ENCODE measurements at regions not wholly inside any gene's neighbourhood (a gene's known extent, or its start where the extent isn't known, plus 50 kb on each side); places are given as distances from the start of the nearest gene placed in this dataset.

DNA sequence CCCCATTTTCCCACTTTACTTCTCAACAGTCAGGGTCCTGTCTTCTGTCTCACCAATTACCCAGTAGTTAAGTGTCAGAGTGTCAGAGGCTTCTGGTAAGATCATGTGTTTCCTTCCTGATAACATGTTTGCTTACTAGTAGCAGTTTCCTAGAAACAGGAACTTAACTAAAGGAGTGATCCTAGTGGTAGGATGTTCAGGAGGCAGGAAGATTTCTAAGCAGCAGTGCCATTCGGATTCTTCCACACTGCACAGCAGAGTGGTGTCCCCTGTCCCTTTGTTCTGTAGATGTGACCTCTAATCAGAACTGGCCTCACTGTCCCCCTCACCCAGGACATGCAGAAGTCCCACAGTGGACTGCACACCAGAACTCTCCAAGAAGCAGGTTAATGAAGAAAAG, 221.8 kb upstream of the OSR1 start:
- DNase-seq: no peak

DNA sequence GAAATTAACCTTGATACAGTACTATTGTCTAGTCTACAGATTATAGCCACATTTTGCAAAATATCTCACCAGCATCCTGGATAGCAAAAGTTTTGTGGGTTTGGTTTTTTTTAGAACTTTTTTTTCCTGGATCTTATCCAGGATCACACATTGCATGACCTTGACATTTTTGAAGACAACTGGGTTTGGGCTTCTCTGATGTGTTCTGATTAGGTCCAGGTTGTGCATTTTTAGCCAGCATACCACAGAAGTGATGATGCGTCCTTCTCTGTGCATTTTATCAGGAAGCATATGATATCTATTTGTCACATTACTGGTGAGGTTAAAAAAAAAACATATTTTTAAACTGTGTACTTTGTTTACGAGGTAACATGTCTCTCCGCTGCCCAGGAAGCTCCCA, 221.0 kb upstream of the OSR1 start:
- no peak for DNase-seq

DNA sequence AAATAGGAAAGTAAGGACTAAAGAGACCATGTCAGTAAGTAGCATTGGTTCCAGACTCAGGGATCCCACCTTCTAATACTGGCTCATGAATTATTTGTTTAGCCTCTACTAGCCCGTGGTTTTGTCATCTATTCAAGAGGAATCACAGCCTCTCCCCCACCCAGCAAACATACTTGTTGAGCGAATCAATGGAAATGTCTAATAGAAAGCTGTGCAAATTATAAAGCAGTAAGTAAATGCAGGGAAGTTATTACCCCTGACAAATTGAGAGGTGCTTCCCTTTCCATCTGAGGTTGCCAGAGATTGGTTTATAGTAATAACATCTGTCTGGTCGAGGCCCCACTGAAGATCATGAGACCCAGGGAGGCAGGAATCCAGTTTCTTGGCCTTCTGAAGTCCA, 219.3 kb upstream of the OSR1 start:
- DNase-seq: no peak

DNA sequence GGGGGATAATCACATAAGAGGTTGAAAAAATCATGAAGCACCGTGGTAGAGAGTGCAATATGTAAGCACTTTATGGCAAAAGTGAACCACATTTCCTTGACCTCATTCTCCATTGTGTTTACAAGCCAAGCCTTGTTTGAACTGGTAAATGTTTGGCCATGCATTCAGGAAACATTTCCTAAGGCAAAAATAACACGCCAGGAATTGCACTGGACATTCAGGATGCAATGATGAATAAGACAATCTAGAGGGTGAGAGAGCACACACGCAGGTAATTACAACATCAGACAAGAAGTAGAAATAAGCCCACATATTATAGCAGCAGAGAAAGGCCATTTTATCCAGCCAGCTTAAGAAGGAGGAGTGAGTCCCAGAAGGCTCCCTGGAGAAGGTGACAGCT, 218.0 kb upstream of the OSR1 start:
- no peak for DNase-seq

DNA sequence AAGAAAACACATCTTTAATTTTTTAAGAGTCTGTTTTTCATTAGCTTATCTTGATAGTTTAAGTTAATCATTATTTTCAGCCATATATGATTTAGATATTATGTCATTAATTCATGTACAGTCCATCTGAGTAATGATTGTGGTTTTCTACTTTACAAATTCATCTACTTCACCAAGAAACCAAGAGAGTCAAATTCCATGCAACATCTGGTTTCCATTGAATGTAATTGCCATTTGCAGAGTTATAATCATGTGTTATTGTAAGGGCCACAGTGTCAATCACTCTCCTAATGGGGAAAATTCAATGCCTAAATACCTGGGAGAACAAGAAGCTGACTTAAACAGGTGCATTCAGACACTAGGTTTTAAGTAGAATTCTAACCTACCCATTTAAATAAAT, 217.2 kb upstream of the OSR1 start:
- DNase-seq: no peak

DNA sequence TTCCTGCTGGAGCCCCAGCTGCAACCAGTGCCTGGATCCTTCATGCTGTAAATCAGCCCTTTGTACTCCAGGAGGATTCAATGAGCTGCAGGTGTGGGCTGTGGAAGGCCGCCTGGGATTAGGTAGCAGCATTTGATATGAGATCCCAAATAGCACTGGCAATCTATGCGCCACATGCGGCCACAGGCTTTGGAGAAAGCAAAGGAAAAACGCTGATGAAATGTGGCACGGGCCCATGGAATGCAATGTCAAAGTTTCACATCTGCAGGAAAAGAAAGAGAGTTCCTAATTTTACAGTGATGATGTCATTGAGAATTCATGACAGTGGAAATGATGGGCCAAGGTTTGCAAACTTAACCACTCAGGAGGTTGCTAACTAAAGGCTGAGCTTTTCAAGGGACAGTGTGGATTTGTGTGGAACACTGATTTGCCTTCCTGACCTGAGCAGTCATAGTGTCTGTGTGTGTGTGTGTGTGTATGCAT, 216.4 kb upstream of the OSR1 start:
- DNase-seq: no peak

DNA sequence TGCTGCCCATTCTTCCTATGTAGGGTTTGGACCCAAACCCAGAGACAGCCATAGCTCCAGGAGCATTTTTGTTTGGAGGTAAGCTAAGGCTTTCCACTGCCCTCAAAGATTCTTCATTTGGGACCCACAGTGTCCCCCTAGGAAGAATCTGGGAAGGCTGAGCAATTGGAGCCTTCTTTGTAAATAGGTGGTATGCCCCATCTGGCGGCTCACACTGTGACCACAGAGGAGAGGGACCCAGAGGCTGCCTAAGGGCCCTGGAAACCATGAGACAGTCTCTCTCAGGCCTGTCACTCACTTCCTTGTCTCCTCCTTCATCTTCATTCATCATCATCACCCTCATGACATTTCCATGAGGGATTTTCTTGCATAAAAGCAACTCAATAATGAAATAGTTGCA, 215.4 kb upstream of the OSR1 start:
- DNase-seq: no peak

DNA sequence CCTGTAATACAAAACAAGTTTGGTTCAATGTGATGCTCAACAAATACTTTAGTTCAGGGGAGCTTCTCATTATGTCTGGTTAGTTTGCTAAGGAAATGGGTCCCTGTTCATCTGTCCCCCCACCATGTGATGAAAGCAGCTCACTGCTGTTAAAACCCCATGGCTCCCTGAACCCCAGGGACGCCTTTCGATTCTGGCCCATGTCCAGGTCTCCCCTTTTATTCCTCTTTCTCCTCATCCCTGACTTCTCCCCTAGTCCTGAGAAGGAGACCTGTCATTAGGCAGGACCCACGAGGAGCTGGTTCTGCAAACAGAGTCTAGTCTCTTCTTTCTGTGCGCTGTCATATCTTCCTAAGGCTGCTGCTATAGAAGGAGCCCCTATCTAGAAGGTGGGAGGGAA, 213.3 kb upstream of the OSR1 start:
- no peak for DNase-seq

DNA sequence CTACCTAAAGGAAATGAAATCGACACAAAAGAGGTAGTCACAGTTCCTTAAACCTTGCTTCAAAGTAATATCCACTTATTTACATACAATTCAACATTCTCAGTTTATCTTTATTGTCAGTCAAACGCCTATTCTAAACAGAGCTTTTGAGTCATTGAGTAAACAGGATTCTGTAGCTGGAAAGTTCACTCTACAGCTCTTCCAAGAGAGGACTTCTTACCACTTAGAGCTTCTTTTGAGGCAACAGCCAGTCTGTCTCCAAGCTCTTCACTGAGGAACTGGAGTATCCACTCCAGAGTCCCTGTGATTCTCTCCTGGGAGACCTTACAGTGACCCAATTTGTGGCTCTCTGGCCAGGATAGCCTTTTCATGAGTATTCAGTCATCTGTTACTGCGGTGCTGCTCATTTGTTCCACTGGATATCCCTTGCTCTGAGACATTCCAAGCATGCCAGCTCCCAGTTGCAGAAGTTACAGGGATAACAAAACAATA, 210.9 kb upstream of the OSR1 start:
- DNase-seq: no peak

DNA sequence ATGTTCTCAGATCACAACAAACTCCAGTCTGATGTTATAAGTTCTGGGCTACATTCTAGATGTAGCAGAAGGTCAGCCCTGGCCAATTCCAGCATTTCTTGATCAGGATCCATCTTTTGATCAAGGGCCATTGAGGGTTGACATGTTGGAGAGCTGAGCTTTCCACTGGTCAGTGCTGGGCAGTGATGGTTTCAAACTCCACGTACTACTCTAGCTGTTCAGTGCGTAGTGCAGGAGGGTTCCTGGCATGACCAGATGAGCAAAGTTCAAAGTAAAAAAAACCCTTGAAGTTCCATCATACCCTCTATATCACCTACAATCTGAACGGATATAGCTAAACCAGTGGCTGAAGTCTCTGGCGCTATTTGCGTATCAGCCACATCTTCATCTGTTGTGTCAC, 210.4 kb upstream of the OSR1 start:
- DNase-seq: no peak

DNA sequence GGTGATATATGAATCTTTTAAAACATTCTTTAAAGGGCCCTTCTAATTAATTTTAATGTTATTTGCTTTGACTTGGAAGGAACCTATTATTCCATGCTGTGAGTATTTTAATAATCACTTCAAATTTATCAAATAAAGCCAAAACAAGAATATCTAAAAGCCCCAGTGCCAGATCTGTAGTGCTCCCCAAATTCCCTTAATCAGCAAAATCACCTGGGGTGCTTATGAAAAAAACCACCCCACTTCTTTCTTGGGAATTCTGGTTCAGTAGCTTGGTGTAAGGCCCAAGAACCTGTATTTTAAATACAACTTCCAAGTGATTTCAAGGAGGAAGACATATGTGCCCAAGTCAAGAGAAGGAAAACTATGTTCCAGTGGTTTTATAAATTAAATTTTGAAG, 202.4 kb upstream of the OSR1 start:
- no peak for DNase-seq

DNA sequence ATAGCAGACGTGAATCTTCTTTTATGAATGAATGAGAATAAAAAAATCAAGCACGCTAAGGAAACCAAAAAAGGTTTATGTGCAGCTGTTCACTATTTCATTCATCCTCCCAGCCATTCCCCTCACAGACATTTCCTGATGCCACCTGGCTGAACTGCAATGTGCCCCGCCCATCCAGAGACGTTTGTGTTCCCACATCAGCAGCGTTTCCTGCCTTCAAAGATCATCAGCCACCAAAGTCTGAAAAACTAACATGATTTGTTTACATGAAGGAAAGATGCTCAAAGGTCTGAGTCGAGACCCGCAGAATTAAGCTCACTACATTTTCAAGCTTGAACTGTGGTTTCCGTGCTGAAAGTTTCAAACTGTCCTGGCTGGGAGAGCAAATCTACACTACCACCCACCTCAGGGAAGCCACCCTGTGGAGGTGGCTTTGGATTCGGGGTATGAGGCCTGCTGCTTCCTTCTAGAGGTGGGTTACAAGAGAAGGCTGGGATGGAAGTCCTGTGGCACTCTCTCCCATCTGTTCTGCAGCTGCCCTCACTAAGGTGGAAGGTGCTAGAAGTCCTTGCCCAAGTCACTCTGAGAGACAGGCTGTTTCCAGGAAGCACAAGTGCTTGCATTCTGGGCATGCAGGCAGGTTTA, 201.3 kb upstream of the OSR1 start:
- DNase-seq: no peak

DNA sequence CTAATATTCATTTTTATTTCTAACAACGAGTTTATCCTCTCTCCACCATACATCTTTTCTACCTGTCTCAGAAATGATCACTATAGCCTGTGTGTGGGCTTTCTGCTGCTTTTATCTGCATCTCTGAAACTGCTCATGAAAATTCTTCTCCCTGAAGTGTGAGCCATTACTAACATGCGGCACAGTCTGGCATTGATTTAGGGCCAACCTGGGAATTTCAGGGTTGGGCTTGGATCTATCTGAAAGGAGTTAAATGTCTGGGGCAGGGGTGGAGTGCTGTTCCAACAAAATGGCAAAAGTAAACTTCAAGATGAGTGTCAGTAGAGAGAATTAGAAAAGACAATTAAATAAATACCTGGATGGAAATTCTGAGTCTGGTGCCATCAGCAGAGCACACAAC, 198.2 kb upstream of the OSR1 start:
- no peak for DNase-seq

DNA sequence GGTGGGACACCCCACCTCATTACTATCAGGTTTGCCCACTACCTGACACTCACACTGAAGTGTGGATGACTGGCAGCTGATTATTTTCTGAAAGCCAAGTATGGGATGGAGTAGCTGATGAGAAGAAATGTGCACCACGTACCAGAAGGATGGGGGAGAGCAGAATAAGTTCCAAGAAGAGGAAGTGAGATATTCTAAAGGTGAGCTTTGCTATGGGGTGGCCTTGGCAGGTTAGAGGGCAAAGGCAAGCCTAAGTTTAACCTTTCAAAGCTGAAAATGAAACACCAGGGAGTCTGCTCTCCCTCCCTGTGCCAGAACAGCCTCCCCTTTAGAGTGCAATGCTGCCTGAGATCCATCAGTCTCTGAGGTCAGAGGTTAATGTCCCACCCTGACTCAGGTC, 196.1 kb upstream of the OSR1 start:
- no peak for DNase-seq

DNA sequence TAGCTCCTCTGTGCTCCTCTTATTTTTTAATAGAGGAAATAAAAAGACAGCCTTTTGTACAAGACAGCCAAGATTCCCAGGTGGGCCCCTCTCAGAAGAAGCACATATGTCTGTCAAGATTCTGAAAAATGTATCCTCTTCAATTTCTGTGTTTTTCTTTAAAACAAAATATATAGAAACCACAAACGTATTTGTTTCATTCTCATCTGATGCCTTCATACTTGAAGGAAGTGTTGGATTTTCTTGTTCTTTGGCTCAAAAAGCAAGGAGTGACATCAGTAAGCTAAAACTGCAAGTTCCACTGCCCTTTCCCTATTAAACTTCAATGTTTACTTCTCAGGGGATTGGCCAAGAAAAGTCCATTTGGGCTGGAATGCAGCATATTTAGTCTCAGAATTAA, 193.8 kb upstream of the OSR1 start:
- DNase-seq: no peak

DNA sequence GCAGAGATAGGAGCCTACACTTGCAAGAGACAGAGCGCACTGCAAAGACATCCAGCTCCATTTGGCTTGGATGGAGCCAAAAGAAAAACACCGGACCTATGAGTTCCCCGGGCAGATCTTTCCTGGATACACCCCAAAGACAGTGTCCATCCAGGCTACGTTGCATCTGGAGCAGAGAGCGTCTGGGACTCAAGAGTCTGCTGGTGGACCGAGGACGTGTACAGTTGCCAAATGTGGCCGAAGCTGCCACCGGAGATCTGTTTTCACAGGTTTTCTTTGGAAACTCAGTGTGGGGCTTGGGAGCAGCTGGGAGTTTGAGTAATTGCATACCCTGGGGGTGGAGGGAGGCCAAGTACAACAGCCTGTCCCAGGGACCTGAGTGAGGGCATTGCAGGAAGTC, 192.3 kb upstream of the OSR1 start:
- no peak for DNase-seq

DNA sequence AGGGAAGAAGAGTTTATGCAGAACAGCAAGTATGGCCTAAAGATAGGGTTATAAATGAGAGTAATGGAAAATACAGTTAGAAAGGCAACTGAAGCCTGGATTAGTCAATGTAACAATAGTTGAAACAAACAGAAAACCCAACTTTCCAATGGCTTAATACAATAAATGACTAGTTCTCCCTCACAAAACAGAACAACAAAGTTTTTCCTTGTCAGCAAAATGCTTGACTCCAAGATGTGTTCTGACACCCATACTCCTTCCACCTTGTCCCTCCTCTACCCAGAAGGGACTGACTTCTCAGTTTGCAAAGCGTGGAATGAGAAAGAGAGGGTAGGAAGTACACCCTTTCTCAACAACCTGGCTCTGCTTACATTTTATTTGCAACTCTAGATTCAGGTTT, 191.4 kb upstream of the OSR1 start:
- no peak for DNase-seq

DNA sequence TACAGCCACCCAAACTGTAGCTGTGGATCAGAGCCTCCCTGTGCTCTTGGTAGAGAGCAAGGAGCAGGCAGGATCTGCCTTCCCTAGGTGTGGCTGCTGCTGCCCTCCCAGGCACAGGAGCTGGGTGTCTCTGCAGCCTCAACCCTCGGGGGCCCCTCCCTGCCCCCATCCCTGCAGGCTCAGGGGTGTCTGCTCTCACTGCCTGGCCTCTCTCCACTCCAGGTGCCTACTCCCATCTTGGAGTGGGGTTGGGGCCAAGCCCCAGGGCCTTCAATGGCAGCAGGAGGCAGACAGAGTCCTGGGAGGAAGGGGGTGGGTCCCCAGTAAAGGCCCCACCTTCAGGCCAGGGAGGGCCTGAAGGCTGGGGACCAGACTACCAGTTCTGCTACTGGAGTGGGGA, 189.7 kb upstream of the OSR1 start:
- no peak for DNase-seq

DNA sequence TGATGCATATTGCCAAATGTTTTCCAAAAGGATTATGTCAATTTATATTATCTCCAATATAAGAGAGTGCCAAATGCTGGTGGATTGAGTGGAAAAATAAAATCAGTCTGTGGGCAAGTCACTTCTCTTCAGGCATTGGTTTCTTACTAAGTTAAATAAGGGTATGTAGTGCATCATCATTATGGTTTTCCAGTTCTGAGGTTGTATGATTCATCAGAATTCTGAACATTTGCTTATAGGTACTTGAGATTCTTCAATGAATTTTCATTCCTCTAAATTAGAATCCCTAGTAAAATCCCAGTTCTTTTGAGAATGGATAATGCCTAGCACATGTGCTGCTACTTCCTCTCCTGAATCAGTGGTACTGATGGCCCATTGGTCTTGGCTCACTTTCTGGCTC, 188.9 kb upstream of the OSR1 start:
- DNase-seq: no peak

DNA sequence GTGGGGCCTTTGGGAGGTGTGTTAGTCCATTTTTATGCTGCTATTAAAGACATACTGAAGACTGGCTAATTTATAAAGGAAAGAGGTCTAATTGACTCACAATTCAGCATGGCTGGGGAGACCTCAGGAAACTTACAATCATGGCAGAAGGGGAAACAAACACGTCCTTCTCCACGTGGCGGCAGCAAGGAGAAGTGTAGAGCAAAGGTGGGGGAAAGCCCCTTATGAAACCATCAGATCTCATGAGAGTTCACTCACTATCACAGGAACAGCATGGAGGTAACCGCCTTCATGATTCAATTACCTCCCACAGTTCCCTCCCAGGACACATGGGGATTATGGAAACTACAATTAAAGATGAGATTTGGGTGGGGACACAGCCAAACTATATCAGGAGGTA, 187.1 kb upstream of the OSR1 start:
- DNase-seq: no peak

DNA sequence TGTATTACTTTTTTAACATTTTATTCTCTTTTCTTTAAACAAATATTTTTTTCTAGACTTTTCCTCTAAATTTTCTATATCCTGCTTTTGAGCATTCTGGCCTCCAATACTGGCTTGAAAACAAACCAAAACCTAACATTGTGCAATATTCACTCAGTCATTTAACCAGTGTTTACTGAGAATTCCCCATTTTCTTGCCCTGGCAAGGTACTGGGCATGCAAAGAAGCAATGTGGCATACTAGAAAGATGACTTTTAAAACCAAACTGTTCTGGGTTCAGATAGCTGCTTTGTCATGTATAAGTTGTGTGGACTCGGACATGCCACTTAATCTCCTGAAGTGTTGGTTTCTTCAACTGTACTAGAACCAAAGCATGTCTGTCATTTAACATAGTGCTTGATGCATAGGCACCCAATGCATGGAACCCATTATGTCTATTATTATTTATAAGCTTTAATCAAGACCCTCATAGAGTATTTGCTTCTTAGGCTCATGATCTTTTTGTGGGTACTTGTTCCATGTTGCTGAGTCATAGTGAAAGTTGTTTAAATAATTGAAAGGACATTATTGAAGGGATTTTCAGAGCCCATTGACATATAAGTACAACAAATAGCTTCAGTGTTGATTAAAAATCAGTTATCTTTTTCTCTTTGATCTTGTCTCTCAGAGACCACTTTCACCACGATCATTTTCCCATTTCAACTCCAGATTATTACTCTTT, 185.4 kb upstream of the OSR1 start:
- no peak for DNase-seq

DNA sequence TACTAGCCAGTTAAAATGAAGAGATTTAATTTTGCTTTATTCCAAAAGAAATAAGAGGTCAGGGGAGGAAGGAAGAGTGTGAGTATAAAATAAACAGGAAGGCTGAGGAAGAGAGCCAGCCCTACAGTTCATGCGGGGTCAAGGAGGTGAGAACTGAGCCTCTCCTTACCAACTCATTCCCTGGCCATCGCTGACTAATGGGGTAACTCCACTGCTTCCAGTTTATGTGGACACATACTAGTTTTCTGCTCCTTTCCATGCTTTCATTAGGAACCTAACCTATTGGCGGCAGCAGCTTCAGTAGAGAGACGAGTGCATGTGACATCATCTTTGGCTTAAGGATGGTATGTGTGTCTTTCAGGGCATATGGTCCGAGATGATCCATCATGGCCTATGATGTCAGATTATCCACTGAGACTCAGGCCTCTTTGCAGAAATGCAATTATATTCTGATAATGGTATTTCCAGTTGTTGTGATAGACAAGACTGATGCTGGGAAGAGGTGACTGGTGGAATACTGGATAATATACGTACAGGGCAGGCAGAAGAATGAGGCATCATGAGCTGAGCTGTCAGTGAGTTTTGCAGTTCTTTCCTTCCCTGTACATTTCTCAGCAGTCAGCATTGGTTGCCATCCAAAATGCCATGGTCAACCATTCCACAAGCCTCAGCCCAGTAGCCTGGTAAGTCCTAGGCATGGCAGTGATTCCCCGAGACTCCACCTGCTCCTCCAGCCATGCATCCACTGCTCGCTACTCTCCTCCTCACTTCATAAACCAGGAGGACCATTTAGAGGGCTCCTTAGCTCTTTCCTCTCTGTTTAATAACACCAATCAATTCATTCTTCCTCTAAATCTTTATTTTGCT, 184.6 kb upstream of the OSR1 start:
- no peak for DNase-seq

DNA sequence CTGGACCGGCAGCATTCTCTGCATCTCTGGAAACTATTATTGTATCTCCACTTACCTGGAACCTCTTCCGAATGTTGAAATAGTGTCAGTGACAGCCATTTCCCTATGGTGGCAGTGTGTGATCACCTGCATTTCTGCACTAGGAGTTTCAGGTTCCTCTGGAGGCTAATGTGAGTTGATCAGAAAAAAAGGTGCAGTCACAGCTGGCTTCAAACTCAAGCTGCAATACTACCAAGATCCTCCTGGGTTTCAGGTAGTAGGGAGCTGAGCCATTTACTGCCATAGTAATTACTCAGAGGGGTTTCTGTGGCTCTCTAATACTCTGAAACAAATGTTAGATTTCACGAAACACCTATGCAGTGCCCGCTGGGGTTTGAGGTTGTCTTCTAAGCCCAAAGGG, 183.5 kb upstream of the OSR1 start:
- no peak for DNase-seq

Data from CD4-positive, alpha-beta T cell treated with Interleukin-17A for 1 hour (primary cell).